Fibroblast of pulmonary artery (primary cell): ENCODE measurements at regions not wholly inside any gene's neighbourhood (a gene's known extent, or its start where the extent isn't known, plus 50 kb on each side); places are given as distances from the start of the nearest gene placed in this dataset.

ENCODE experiments used
- DNase-seq: peaks from one replicate; pipeline ENCODE4 v3.0.0-alpha.2; 2010; ENCODE audit warnings: low read depth
- H3K4me3 ChIP-seq: replicated peaks from 2 replicates; pipeline ENCODE4 v1.5.1; 2011; ENCODE audit warnings: low read depth, mild to moderate bottlenecking, control low read depth, low read length, moderate library complexity
- CTCF ChIP-seq: IDR thresholded peaks from 2 replicates; pipeline ENCODE4 v1.5.1; 2011; ENCODE audit warnings: mild to moderate bottlenecking, control low read depth, low read length, inconsistent platforms; ENCODE audit errors: missing control alignments

- no peak overlapping the region for H3K4me3 ChIP-seq
- no peak for TF ChIP-seq CTCF
- DNase-seq, result no peak
Measured at GRCh38 chr6:11831653-11832052, 53.0 kb upstream of the ADTRP start.

GRCh38 chr6:11830520-11830919, 51.9 kb upstream of the ADTRP start:
- no peak for DNase-seq
- no peak for TF ChIP-seq CTCF
- no peak overlapping the region for H3K4me3 ChIP-seq

GRCh38 chr6:11830105-11830504, 51.5 kb upstream of the ADTRP start:
- TF ChIP-seq CTCF, result no peak
- no peak for DNase-seq
- no peak overlapping the region for H3K4me3 ChIP-seq

- TF ChIP-seq CTCF, result no peak
- no peak for DNase-seq
- no peak overlapping the region for H3K4me3 ChIP-seq
Measured at GRCh38 chr6:11828262-11828870, 49.8 kb upstream of the ADTRP start.
